ENCODE measurements at regions not wholly inside any gene's neighbourhood (a gene's known extent, or its start where the extent isn't known, plus 50 kb on each side); places are given as distances from the start of the nearest gene placed in this dataset.

DNA sequence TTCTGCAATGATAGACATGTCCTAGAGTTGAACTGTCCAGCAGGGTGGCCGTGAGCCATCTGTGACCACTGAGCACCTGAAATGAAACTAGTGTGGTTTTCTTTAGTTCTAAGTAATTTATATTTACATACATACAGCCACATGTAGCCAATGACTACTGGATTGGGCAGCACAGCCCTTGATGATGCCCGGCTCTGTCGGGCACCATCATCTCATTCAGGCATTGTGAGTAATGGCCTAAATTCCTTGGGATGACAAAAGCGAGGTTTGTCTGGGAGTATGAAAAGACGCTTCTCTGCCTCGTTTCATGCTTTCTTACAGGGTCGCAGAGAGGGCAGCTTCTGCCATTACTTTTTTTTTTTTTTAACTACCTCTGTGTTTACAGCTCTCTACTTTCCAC lies 251.9 kb upstream of the HES1 start (continued):
- TF ChIP-seq, protein P1, sequence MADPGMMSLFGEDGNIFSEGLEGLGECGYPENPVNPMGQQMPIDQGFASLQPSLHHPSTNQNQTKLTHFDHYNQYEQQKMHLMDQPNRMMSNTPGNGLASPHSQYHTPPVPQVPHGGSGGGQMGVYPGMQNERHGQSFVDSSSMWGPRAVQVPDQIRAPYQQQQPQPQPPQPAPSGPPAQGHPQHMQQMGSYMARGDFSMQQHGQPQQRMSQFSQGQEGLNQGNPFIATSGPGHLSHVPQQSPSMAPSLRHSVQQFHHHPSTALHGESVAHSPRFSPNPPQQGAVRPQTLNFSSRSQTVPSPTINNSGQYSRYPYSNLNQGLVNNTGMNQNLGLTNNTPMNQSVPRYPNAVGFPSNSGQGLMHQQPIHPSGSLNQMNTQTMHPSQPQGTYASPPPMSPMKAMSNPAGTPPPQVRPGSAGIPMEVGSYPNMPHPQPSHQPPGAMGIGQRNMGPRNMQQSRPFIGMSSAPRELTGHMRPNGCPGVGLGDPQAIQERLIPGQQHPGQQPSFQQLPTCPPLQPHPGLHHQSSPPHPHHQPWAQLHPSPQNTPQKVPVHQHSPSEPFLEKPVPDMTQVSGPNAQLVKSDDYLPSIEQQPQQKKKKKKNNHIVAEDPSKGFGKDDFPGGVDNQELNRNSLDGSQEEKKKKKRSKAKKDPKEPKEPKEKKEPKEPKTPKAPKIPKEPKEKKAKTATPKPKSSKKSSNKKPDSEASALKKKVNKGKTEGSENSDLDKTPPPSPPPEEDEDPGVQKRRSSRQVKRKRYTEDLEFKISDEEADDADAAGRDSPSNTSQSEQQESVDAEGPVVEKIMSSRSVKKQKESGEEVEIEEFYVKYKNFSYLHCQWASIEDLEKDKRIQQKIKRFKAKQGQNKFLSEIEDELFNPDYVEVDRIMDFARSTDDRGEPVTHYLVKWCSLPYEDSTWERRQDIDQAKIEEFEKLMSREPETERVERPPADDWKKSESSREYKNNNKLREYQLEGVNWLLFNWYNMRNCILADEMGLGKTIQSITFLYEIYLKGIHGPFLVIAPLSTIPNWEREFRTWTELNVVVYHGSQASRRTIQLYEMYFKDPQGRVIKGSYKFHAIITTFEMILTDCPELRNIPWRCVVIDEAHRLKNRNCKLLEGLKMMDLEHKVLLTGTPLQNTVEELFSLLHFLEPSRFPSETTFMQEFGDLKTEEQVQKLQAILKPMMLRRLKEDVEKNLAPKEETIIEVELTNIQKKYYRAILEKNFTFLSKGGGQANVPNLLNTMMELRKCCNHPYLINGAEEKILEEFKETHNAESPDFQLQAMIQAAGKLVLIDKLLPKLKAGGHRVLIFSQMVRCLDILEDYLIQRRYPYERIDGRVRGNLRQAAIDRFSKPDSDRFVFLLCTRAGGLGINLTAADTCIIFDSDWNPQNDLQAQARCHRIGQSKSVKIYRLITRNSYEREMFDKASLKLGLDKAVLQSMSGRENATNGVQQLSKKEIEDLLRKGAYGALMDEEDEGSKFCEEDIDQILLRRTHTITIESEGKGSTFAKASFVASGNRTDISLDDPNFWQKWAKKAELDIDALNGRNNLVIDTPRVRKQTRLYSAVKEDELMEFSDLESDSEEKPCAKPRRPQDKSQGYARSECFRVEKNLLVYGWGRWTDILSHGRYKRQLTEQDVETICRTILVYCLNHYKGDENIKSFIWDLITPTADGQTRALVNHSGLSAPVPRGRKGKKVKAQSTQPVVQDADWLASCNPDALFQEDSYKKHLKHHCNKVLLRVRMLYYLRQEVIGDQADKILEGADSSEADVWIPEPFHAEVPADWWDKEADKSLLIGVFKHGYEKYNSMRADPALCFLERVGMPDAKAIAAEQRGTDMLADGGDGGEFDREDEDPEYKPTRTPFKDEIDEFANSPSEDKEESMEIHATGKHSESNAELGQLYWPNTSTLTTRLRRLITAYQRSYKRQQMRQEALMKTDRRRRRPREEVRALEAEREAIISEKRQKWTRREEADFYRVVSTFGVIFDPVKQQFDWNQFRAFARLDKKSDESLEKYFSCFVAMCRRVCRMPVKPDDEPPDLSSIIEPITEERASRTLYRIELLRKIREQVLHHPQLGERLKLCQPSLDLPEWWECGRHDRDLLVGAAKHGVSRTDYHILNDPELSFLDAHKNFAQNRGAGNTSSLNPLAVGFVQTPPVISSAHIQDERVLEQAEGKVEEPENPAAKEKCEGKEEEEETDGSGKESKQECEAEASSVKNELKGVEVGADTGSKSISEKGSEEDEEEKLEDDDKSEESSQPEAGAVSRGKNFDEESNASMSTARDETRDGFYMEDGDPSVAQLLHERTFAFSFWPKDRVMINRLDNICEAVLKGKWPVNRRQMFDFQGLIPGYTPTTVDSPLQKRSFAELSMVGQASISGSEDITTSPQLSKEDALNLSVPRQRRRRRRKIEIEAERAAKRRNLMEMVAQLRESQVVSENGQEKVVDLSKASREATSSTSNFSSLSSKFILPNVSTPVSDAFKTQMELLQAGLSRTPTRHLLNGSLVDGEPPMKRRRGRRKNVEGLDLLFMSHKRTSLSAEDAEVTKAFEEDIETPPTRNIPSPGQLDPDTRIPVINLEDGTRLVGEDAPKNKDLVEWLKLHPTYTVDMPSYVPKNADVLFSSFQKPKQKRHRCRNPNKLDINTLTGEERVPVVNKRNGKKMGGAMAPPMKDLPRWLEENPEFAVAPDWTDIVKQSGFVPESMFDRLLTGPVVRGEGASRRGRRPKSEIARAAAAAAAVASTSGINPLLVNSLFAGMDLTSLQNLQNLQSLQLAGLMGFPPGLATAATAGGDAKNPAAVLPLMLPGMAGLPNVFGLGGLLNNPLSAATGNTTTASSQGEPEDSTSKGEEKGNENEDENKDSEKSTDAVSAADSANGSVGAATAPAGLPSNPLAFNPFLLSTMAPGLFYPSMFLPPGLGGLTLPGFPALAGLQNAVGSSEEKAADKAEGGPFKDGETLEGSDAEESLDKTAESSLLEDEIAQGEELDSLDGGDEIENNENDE (IDR thresholded peaks at IDR 0.05; ENCODE audit: insufficient replicate concordance, low read length): no peak
- TF ChIP-seq CTCF (IDR thresholded peaks at IDR 0.05; ENCODE audit: control extremely low read depth in 1 of 3, insufficient read depth in 1 of 3, low read depth in 1 of 3, low read length in 3 of 3): no peak
- TF ChIP-seq CBX8 (IDR thresholded peaks at IDR 0.05; ENCODE audit: borderline replicate concordance, low read depth, low read length): no peak
- TF ChIP-seq ZNF274 (IDR thresholded peaks at IDR 0.05; ENCODE audit: borderline replicate concordance, extremely low read depth, low read length): no peak
- no peak for TF ChIP-seq SRF (IDR thresholded peaks at IDR 0.05; ENCODE audit: low read depth, low read length)
- no peak for TF ChIP-seq TAF7 (optimal IDR thresholded peaks at IDR 0.05; ENCODE audit: borderline replicate concordance, low read depth, low read length)

Measured in H1 (cell line).